Liver (tissue), 3 donors: ENCODE measurements at regions not wholly inside any gene's neighbourhood (a gene's known extent, or its start where the extent isn't known, plus 50 kb on each side); places are given as distances from the start of the nearest gene placed in this dataset.
"Not testable (repeated sequence)": the region's sequence is repeated elsewhere in the genome, so short reads cannot be mapped to it uniquely, and the experiment has no call there.

Source experiments
- RAD21 ChIP-seq, 2 donors: IDR thresholded peaks; 2 replicates each; pipeline ENCODE4 v1.6.1; 2016; ENCODE audit warnings: antibody characterized with exemption in 2 of 2, mild to moderate bottlenecking in 2 of 2
- TAF1 ChIP-seq: conservative IDR thresholded peaks from 2 replicates; pipeline ENCODE4 v1.6.1; 2016; ENCODE audit warnings: antibody characterized with exemption, mild to moderate bottlenecking
- TF ChIP-seq, protein P1 (sequence below): fragments of 150-350 bp; IDR thresholded peaks from 2 replicates; pipeline ENCODE4 v1.5.1; 2017; ENCODE audit warnings: improper control_type of control experiment, low read depth, low read length; ENCODE audit not compliant: missing input control
- TF ChIP-seq, protein P2 (sequence below): IDR thresholded peaks from 2 replicates; pipeline ENCODE4 v1.6.1; 2016; ENCODE audit warnings: antibody characterized with exemption, mild to moderate bottlenecking
- donor health status: healthy.
- donor health status: healthy.

DNA sequence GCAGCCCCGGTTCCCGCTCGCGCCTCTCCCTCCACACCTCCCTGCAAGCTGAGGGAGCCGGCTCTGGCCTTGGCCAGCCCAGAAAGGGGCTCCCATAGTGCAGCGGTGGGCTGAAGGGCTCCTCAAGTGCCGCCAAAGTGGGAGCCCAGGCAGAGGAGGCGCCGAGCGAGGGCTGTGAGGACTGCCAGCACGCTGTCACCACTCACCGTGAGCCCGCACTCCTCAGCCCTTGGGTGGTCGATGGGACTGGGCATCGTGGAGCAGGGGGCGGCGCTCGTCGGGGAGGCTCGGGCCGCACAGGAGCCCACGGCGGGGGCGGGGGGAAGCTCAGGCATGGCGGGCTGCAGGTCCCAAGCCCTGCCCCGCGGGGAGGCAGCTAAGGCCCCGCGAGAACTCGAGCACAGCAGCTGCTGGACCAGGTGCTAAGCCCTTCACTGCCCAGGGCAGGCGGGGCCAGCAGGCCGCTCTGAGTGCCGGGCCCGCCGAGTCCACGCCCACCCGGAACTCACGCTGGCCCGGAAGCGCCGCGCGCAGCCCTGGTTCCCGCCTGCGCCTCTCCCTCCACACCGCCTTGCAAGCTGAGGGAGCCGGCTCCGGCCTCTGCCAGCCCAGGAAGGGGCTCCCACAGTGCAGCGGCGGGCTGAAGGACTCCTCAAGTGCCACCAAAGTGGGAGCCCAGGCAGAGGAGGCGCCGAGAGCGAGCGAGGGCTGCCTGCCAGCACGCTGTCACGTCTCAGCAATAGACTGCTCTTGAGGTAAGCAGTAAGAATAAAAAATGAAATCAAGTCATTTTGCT is 670.2 kb upstream of the CTNND2 start:
- TF ChIP-seq, protein P1, sequence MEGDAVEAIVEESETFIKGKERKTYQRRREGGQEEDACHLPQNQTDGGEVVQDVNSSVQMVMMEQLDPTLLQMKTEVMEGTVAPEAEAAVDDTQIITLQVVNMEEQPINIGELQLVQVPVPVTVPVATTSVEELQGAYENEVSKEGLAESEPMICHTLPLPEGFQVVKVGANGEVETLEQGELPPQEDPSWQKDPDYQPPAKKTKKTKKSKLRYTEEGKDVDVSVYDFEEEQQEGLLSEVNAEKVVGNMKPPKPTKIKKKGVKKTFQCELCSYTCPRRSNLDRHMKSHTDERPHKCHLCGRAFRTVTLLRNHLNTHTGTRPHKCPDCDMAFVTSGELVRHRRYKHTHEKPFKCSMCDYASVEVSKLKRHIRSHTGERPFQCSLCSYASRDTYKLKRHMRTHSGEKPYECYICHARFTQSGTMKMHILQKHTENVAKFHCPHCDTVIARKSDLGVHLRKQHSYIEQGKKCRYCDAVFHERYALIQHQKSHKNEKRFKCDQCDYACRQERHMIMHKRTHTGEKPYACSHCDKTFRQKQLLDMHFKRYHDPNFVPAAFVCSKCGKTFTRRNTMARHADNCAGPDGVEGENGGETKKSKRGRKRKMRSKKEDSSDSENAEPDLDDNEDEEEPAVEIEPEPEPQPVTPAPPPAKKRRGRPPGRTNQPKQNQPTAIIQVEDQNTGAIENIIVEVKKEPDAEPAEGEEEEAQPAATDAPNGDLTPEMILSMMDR, result not testable (repeated sequence)
- TF ChIP-seq, protein P2, sequence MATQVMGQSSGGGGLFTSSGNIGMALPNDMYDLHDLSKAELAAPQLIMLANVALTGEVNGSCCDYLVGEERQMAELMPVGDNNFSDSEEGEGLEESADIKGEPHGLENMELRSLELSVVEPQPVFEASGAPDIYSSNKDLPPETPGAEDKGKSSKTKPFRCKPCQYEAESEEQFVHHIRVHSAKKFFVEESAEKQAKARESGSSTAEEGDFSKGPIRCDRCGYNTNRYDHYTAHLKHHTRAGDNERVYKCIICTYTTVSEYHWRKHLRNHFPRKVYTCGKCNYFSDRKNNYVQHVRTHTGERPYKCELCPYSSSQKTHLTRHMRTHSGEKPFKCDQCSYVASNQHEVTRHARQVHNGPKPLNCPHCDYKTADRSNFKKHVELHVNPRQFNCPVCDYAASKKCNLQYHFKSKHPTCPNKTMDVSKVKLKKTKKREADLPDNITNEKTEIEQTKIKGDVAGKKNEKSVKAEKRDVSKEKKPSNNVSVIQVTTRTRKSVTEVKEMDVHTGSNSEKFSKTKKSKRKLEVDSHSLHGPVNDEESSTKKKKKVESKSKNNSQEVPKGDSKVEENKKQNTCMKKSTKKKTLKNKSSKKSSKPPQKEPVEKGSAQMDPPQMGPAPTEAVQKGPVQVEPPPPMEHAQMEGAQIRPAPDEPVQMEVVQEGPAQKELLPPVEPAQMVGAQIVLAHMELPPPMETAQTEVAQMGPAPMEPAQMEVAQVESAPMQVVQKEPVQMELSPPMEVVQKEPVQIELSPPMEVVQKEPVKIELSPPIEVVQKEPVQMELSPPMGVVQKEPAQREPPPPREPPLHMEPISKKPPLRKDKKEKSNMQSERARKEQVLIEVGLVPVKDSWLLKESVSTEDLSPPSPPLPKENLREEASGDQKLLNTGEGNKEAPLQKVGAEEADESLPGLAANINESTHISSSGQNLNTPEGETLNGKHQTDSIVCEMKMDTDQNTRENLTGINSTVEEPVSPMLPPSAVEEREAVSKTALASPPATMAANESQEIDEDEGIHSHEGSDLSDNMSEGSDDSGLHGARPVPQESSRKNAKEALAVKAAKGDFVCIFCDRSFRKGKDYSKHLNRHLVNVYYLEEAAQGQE, result not testable (repeated sequence)
- TF ChIP-seq TAF1; RAD21 (IDR thresholded peaks at IDR 0.05): not testable (repeated sequence)
